Motor neuron (in vitro differentiated cells): ENCODE measurements at regions not wholly inside any gene's neighbourhood (a gene's known extent, or its start where the extent isn't known, plus 50 kb on each side); places are given as distances from the start of the nearest gene placed in this dataset.
A peak's percentile ranks its signal among the peaks of the same experiment; 100 is the strongest.

Experiments
- ATAC-seq, 8 experiments: fragments of 200-7000 bp; cut with Tn5 transposase; replicated peaks in 6 of 8; 2 replicates each; pipeline ENCODE4 v1.8.0; 2021; ENCODE audit warnings: mild to moderate bottlenecking in 8 of 8, moderate library complexity in 8 of 8
- H3K27ac ChIP-seq, 2 donors: fragments of 250-450 bp; sonication (Bioruptor Pico); 2 replicates each; pipeline ENCODE4 v1.9.0; 2021; ENCODE audit warnings: antibody characterized with exemption in 2 of 2, mild to moderate bottlenecking in 2 of 2, moderate library complexity in 1 of 2
- H3K4me1 ChIP-seq, 2 donors: fragments of 250-450 bp; sonication (Bioruptor Pico); replicated peaks in 1 of 2; 2 replicates each; pipeline ENCODE4 v1.6.1; 2021; ENCODE audit warnings: antibody characterized with exemption in 2 of 2, mild to moderate bottlenecking in 2 of 2, moderate library complexity in 1 of 2
- H3K4me3 ChIP-seq, 5 donors: fragments of 250-450 bp; sonication (Bioruptor Pico); 2 replicates each; pipeline ENCODE4 v1.9.0; 2021; ENCODE audit warnings: antibody characterized with exemption in 5 of 5, mild to moderate bottlenecking in 5 of 5, moderate library complexity in 4 of 5
- WGBS, 10 experiments: fragments of 450-650 bp; shearing (Covaris generic); methylation state at CpG; one replicate each; pipeline ENCODE4 v1.0.0; 2022; 5-methylcytosine and 5-hydroxymethylcytosine counted together
- in situ Hi-C, 9 experiments: fragments of 400-800 bp; cut with MboI; loops; one replicate each; pipeline ENCODE4 v1.15.0; 2021; ENCODE audit warnings: low sequenced_read_pairs in 9 of 9, low pct_unique_long_range_greater_than_20kb in 2 of 9; ENCODE audit not compliant: unreplicated experiment in 9 of 9

DNA sequence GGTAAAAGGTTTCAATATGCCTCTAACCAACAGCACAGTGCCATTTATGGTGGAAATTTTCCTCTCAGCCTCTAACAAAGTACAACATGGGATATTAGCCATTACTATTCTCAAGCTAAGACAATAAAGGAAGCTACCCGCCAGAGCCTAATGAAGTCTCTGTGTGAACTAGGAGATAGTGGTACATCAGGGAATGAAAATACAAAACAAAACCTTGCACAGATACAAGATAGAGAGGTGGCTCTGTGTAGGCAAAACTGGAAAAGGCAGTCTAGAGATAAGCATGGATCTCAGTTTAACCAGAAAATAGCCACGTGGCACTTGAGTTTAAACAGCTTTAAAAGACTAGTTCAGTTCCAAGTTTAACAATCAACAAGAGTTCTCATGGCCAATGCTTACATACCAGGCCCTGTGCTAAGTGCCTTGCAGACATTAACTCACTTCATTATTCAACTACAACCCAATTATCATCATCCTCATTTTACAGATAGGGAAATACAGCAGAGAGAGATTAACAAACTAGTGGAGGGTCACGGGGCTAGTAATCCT, 279.3 kb downstream of the IGSF11 start:
- Histone ChIP-seq H3K4me1 (peaks cover 0 to 3% of the 10 kb centered on the region in 2 donors), H3K4me3 (no peak overlapping the region), H3K27ac (no peak overlapping the region)
- ATAC-seq, result no peak
- in situ Hi-C loops, result no loop called here
- WGBS, 10 experiments, result 0 to 93% (median 86%) methylated on average over 1 to 3 of the region's 3 CpGs; no CpG with 5 or more reads in 1 of the 10 experiments

DNA sequence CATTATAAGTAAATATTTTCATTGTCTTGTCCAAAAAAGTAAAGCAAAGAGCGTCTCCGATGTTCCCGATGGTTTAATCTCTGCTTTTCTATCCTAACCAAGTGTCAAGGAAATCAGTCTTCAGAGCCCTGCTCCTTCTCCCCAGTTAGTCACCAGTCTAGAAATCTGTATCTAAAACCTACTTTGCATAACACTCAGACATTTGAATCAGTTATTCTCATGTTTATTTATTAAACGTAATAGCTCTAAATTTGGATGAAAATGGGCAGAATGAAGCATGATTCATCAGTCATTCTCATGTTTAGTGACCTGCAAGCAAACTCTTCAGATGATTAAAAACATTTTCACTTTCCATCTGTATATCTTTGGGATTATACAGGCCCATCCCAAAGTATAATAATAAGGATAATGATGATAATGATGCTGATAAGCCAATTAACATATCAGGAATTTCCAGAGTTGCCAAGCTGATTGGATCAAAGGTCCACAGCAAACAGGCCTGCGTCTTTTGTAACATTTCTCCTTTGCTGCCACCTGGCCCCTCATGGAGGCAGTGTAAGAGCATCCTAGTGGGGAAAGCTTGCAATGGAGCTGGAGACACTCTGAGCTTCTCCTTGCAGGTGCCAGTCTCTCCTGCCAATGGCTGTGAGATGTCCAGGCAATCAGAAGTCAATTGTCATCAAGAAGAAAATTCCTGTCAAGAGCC, 273.9 kb downstream of the IGSF11 start:
- peaks cover 0 to 3% of the 10 kb centered on the region in 2 donors for H3K4me1 ChIP-seq
- WGBS, 10 experiments, result 9 to 78% (median 56%) methylated on average over 1 to 5 of the region's 5 CpGs
- in situ Hi-C loops, result no loop called here
- ATAC-seq, result peak in 6 of 8 experiments; percentile 39 to 85 (median 62)
- peak overlapping the region in 1 of 2 donors; percentile 19 for H3K27ac ChIP-seq
- no peak overlapping the region for H3K4me3 ChIP-seq

DNA sequence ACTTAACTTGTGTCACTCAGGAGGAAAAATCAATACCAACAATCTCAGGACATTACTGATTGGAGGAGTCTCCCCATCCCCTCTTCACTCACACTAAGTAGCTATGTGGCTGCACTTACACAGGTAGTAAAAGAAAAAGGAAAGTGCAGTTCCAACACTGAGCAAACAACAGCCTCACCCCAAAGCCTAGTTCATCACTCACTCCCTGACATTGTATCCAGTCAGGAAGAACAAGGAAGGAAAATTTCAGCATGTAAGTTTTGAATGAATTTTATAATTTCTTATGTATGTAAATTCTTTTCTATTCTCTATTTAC, 273.4 kb downstream of the IGSF11 start:
- peak in 3 of 8 experiments; percentile 27 to 35 (median 30) for ATAC-seq
- no peak overlapping the region for H3K4me3 ChIP-seq
- H3K4me1 ChIP-seq, result peaks cover 0 to 3% of the 10 kb centered on the region in 2 donors
- no peak overlapping the region for H3K27ac ChIP-seq
- in situ Hi-C loops, result no loop called here

DNA sequence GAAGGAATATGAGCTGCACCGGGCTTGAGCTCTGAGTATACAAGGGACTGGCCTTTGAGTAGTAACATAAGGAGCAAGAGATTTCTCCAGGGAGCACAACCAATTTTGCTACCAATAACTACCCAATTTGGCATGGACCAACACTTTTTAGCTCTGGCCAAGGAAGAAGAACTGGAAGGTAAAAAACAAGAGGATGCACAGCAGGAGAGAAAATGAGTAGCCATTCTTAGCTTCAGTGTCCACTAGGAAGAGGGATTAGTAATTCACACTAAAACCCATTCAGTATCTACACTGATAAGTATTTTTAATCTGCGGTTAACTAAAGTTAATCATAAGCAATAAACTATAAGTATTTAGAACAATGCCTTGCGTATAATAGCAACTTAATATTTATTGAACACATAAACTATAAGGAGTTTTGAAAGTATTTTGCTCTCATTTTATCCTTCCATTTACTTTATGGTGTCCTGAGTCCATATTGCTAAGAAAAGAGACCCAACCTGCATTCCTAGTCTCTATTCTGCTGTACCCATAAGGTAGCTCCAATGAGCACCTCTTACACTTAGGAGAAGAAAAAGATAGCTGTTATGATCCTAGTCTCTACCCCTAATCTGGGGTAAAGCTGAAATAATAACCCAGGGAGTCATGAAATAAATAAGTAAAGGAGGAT, 268.9 kb downstream of the IGSF11 start:
- no peak overlapping the region for H3K27ac ChIP-seq
- H3K4me3 ChIP-seq, result no peak overlapping the region
- WGBS, 10 experiments, result 50 to 100% (median 90%) methylated on average over 1 to 3 of the region's 3 CpGs; no CpG with 5 or more reads in 1 of the 10 experiments
- in situ Hi-C loops, result no loop called here
- ATAC-seq, result no peak
- no peaks in the 10 kb centered on the region for H3K4me1 ChIP-seq

DNA sequence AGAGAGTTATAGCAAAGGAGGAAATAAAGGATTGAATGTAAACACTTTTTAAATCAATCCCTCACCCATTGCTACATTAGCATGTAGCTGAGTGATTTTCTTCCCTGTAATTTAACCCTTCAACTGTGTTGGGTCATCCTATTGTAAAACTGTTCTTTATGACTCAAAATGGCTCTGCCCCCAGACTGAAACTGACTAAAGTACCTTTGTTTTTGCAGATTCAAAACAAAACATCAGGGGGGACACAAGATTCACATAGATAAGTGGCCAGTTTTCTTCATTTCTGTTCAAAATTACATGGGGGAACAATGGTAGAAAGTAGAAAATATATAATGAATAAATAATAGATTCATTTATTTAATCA, 268.4 kb downstream of the IGSF11 start:
- Histone ChIP-seq H3K27ac (no peak overlapping the region), H3K4me1 (no peaks in the 10 kb centered on the region), H3K4me3 (no peak overlapping the region)
- no peak for ATAC-seq
- in situ Hi-C loops, result no loop called here

DNA sequence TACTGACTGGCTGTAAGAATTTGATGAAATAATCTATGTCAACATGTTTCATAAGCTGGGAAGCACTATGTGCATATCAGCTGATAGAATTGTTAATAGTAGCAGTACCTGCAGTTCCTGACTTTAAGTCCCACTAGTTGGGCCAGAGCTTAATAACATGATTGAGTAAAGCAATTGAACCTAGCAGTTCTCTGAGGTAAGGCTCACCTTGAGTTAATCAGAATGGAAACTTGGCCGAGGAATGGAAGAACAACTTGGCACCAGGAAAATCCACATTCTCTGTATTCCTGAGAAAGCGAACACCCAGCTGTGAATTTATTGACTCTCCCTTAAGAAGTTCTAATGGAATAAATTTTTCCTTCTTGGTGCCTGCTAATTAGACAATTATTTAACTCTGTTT, 262.6 kb downstream of the IGSF11 start:
- Histone ChIP-seq H3K4me3 (no peak overlapping the region), H3K27ac (no peak overlapping the region), H3K4me1 (peaks cover 0 to 3% of the 10 kb centered on the region in 2 donors)
- no peak for ATAC-seq
- WGBS, 10 experiments, result 0 to 100% (median 62%) methylated on average over 1 to 2 of the region's 2 CpGs; no CpG with 5 or more reads in 2 of the 10 experiments
- in situ Hi-C loops, result no loop called here

DNA sequence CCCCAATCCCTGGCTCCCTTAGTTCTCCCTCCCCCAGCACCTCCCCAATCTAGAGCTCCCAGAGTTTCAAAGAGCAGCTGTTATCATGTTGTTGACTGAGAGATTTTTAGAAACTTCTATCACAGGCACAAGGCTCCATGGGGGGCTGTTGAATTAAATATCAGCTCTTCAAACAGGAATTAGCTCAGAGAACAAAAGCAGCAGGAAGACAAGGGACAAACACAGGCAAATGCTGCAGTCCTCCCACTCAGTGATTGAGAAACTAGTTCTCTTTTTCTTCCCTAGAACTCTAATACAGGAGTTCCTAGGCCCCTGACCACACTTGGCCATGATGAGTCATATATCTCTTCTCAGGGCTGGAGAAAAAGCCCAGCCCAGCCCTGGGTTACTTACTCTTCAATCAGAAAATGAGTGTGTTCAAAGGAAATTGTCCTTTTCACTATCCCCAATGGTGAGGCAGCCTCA, 262.1 kb downstream of the IGSF11 start:
- in situ Hi-C loops, result no loop called here
- Histone ChIP-seq H3K4me3 (no peak overlapping the region), H3K4me1 (peaks cover 0 to 3% of the 10 kb centered on the region in 2 donors), H3K27ac (no peak overlapping the region)
- peak in 7 of 8 experiments; percentile 66 to 92 (median 85) for ATAC-seq

DNA sequence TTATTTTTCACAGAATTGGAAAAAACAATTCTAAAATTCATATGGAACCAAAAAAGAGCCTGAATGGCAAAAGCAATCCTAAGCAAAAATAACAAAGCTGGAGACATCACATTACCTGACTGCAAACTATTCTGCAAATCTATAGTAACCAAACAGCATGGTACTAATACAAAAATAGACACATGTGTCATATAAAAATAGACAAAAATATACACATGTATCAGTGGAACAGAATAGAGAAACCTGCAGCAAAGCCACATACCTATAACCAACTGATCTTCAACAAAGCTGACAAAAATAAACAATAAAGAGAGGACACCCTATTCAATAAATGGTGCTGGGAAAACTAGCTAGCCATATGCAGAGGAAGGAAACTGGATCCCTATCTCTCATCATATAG, 259.6 kb downstream of the IGSF11 start:
- Histone ChIP-seq H3K27ac (no peak overlapping the region), H3K4me1 (peaks cover 0 to 3% of the 10 kb centered on the region in 2 donors), H3K4me3 (no peak overlapping the region)
- ATAC-seq, result no peak
- in situ Hi-C loops, result no loop called here

DNA sequence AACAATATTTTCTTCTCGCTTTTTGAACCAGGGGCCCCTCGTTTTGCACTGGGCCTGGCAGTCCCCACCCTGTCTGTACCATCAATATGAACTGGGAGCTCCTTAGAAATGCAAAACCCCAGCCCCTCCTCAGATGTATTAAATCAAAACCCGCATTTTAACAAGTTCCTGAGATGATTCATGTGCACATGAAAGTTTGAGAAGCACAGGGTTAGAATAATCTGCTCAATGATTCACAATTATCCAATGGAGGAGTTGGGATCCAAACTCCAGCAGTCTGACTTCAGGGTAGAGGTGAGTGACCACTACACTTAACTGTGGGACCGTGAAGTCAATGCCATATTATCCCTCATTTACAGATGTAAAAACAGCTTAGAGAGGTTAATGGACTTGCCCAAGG, 256.4 kb downstream of the IGSF11 start:
- H3K4me3 ChIP-seq, result no peak overlapping the region
- 0 to 77% (median 53%) methylated on average over 2 to 4 of the region's 4 CpGs; no CpG with 5 or more reads in 1 of the 10 experiments for WGBS, 10 experiments
- in situ Hi-C loops, result no loop called here
- H3K27ac ChIP-seq, result no peak overlapping the region
- no peaks in the 10 kb centered on the region for H3K4me1 ChIP-seq
- peak in 2 of 8 experiments; percentile 62 to 67 for ATAC-seq

DNA sequence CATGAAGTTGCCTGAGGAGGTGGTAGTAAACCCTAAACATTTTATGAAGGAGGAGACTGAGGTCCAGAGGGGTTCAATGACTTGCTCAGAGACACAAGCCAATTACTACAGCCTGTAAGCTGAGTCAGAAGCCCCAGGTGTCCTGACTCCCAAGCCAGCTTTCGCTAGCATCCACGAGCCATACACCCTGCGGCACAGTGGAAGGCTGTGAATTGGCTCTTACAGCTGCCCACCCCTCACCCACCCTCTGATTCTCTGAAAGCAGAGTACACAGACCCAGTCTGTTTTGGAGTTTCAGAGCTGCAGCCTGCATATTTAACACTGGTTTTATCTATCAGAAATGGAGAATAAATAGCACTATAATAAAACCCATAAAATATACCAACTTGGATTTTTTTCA, 253.4 kb downstream of the IGSF11 start:
- no peaks in the 10 kb centered on the region for H3K4me1 ChIP-seq
- H3K27ac ChIP-seq, result no peak overlapping the region
- WGBS, 10 experiments, result 60 to 96% (median 63%) methylated on average over 1 to 3 of the region's 3 CpGs; no CpG with 5 or more reads in 6 of the 10 experiments
- no peak overlapping the region for H3K4me3 ChIP-seq
- ATAC-seq, result peak in 1 of 8 experiments; percentile 36
- in situ Hi-C loops, result no loop called here

DNA sequence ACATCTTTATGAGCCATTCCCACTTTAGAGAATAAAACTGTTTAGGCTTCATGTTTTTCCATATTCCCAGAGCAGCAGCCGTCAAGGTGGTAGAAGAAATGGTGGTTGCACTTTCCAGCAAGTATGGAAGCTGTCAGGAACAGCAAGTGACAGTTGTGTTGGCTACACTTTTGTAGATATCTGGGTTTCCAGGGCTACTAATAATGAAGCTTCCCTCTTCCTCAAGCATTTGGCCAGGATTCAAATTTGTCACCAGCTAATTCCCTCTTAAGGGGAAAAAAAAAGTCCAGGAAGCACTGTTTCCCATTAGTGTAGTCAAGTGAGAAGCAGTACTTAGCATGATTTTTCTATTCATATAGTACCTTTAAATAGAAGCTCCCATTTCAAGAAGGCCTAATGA, 252.8 kb downstream of the IGSF11 start:
- ATAC-seq, result no peak
- Histone ChIP-seq H3K27ac (no peak overlapping the region), H3K4me3 (no peak overlapping the region), H3K4me1 (no peaks in the 10 kb centered on the region)
- 0 to 100% (median 58%) methylated on average over 1 of the region's 1 CpG; no CpG with 5 or more reads in 6 of the 10 experiments for WGBS, 10 experiments
- in situ Hi-C loops, result no loop called here

DNA sequence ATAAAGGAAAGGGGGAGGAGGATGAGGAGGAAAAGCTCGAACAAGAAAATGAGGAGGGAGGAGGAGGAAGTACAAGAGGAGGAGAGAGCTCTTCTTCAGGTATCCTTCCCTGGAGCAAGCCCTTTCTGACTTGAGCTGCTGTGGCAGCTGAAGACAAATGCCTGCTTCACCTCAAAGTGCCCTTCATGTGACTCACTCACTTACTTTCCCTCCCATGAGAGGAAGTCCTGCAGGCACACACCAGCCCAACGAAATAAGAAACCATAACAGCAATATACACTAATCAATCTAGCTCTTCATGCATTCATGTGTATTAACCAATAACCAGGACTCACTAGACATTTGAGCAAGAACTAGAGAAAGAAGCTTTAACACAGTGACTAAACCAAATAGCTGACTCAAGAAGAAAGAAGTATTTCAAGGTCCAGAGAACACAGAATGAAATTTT, 251.9 kb downstream of the IGSF11 start:
- WGBS, 10 experiments, result 0 to 83% (median 33%) methylated on average over 1 to 2 of the region's 2 CpGs; no CpG with 5 or more reads in 1 of the 10 experiments
- peak in 3 of 8 experiments; percentile 19 to 53 (median 37) for ATAC-seq
- Histone ChIP-seq H3K4me1 (no peaks in the 10 kb centered on the region), H3K27ac (no peak overlapping the region), H3K4me3 (no peak overlapping the region)
- in situ Hi-C loops, result no loop called here

DNA sequence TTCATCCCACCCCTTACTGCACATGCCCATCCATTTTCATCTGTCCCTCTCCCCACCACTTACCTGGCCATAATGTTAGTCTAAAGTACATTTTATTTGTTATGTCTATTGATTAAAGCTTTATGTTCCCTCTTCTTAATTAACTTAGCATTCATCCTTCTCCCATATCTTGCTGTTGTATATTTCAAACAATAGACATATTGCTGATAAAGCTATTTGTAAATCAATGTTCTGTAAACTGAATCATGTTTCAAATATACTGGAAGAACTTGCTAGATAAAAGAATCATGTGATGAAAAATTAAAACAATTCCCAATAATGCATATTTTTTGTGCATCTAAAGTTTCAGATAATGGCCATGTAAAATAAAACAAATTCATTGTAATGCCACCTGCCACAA, 249.2 kb downstream of the IGSF11 start:
- no peak overlapping the region for H3K4me3 ChIP-seq
- no peak overlapping the region for H3K27ac ChIP-seq
- in situ Hi-C loops, result no loop called here
- no peaks in the 10 kb centered on the region for H3K4me1 ChIP-seq
- ATAC-seq, result no peak

DNA sequence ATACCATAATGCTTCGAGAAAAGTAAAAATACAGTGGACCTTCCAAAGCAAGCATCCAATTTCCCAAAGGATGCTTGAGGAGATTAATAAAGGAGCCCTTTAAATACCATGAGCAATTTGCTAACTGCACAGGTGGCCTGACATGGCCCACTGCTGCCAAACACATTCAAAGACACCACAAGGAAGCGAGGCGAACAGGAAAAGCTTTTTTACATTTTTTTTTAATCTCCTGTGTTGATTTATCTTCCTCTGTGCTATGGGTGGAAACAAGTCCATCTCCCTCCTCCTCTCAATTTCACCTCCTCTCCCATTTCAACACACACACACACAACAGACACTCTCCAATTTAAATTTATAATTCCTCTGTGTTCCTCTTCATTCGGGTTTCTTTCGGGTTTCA, 243.4 kb downstream of the IGSF11 start:
- Histone ChIP-seq H3K4me3 (no peak overlapping the region), H3K4me1 (peaks cover 0 to 6% of the 10 kb centered on the region in 2 donors), H3K27ac (no peak overlapping the region)
- 0 to 93% (median 76%) methylated on average over 1 to 5 of the region's 5 CpGs for WGBS, 10 experiments
- ATAC-seq, result no peak
- in situ Hi-C loops, result no loop called here
